GM12864 (cell line): ENCODE measurements at regions not wholly inside any gene's neighbourhood (a gene's known extent, or its start where the extent isn't known, plus 50 kb on each side); places are given as distances from the start of the nearest gene placed in this dataset.
"Not testable (repeated sequence)": the region's sequence is repeated elsewhere in the genome, so short reads cannot be mapped to it uniquely, and the experiment has no call there.

Experiments used
- DNase-seq: peaks from one replicate; pipeline ENCODE4 v3.0.0-alpha.2; 2011; ENCODE audit warnings: low read depth
- H3K4me3 ChIP-seq: 2 replicates; pipeline ENCODE4 v1.5.1; 2011; ENCODE audit warnings: mild to moderate bottlenecking, low read depth, low read length, control low read depth
- TF ChIP-seq, protein P1 (sequence below): IDR thresholded peaks from 2 replicates; pipeline ENCODE4 v1.5.1; 2011; ENCODE audit warnings: low read depth, mild to moderate bottlenecking, moderate library complexity, low read length, control low read depth, inconsistent platforms; ENCODE audit errors: missing control alignments

GRCh38 chr12:4151362-4152121 lies 122.0 kb upstream of the CCND2 start:
- no peak for DNase-seq
- TF ChIP-seq, protein P1, sequence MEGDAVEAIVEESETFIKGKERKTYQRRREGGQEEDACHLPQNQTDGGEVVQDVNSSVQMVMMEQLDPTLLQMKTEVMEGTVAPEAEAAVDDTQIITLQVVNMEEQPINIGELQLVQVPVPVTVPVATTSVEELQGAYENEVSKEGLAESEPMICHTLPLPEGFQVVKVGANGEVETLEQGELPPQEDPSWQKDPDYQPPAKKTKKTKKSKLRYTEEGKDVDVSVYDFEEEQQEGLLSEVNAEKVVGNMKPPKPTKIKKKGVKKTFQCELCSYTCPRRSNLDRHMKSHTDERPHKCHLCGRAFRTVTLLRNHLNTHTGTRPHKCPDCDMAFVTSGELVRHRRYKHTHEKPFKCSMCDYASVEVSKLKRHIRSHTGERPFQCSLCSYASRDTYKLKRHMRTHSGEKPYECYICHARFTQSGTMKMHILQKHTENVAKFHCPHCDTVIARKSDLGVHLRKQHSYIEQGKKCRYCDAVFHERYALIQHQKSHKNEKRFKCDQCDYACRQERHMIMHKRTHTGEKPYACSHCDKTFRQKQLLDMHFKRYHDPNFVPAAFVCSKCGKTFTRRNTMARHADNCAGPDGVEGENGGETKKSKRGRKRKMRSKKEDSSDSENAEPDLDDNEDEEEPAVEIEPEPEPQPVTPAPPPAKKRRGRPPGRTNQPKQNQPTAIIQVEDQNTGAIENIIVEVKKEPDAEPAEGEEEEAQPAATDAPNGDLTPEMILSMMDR = no peak

DNA sequence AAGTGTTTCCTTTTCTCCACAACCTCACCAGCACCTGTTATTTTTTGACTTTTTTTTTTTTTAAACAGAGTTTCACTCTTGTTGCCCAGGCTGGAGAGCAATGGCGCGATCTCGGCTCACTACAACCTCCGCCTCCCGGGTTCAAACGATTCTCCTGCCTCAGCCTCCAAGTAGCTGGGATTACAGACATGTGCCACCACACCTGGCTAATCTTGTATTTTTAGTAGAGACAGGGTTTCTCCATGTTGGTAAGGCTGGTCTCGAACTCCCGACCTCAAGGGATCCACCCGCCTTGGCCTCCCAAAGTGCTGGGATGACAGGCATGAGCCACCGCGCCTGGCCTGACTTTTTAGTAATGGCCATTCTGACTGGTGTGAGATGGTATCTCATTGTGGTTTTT lies 123.2 kb upstream of the CCND2 start:
- not testable (repeated sequence) for H3K4me3 ChIP-seq, DNase-seq

More at GRCh38 chr12:4151362-4152121, 122.0 kb upstream of the CCND2 start:
- H3K4me3 ChIP-seq = no peak overlapping the region

DNA sequence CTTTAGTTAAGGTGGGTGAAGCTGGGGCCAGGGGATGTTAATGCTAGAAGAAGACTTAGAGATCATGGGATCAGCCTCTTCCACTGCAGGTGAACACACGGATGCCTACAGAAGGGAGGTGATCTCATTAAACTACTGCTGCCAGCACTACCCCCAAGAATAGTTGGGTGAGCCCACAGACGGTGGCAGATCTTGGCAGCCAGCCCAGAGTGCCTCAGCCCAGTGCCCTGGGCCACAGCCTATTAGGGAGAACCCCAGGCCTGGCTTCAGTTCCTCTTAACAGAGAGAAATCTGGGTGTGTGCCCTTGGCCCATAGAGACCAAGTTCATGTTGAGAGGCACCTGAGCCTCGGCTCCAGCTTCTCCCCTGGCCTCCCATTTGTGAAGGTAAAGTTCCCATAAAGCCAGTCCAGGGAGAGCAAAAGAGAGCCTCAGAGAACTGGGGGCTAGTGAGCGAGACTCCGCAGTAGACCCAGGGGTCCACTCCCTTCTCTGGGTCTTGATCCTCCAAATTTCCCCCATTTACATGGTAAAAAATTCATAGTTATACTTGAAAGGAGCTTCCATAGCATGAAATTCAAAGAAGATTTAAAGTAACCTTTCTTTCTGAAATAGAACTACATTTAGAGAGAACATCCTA lies 125.0 kb upstream of the CCND2 start:
- DNase-seq = peak; percentile 68
- H3K4me3 ChIP-seq = no peak overlapping the region
- TF ChIP-seq, protein P1 = no peak

DNA sequence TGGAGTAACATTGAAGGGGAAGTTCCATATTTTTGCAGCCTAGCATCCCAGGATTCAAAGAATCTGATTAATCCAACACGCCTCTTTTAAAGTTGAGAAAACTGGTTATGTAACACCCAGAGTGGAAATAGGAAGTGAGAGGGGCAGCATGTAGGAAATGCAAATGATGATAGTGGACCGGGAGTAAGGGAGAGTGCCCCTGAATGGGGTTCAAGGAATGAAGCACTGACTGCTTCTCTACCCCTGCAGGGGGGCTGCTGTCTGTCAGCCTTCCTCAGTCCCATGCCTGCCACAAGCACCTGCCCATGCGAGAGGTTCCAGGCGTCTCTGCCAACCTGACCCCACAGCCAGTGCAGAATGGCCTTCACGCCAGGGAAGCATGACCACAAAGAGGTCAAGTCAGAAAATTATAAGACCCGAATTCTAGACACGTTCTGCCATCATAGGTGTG lies 126.5 kb upstream of the CCND2 start:
- DNase-seq = no peak
- TF ChIP-seq, protein P1 = no peak
- H3K4me3 ChIP-seq = no peak overlapping the region

- TF ChIP-seq, protein P1 = no peak
- no peak overlapping the region for H3K4me3 ChIP-seq
- peak; percentile 54 for DNase-seq
Measured at GRCh38 chr12:4145990-4146859, 127.3 kb upstream of the CCND2 start.

GRCh38 chr12:4144676-4145075 lies 128.9 kb upstream of the CCND2 start:
- DNase-seq = no peak
- no peak overlapping the region for H3K4me3 ChIP-seq
- TF ChIP-seq, protein P1 = no peak

DNA sequence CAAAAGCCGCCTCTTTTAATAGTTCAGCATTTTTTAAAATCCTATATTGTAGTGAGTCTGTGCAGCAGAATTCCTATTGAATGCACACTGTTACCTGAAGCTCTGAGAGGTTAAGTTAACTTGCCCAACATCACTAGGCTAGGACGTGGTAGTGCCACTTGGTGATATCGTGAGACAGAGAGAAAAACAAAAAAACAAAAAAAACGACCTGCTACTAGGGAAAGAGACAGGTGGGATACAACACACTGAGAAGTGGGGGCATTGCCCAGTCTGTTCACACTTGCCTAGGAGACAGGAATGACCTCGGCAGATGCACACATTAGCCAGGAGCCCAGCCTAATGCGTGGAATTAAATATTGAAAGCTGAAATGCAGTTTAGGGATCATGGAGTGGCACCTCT lies 129.7 kb upstream of the CCND2 start:
- DNase-seq = no peak
- no peak overlapping the region for H3K4me3 ChIP-seq
- TF ChIP-seq, protein P1 = peak; percentile 51
